ENCODE measurements at regions not wholly inside any gene's neighbourhood (a gene's known extent, or its start where the extent isn't known, plus 50 kb on each side); places are given as distances from the start of the nearest gene placed in this dataset.

DNA sequence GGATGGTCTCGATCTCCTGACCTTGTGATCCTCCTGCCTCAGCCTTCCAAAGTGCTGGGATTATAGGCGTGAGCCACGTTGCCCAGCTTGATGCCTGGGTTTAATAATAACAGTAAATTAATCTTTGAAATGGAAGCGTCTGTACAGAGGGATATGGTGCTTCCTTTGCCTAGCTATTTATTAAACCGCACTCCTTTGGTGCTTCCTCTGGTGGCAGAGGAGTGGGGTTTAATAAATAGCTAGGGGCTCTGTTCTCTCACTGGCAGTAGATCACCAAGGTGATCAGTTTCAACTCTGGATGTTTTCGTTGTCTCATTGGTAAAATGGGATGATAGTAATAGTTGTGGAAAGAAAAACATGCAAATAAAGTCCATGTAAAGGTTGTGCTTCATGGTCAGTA, 1122.5 kb upstream of the WWC1 start (continued):
- TF ChIP-seq, protein P1, sequence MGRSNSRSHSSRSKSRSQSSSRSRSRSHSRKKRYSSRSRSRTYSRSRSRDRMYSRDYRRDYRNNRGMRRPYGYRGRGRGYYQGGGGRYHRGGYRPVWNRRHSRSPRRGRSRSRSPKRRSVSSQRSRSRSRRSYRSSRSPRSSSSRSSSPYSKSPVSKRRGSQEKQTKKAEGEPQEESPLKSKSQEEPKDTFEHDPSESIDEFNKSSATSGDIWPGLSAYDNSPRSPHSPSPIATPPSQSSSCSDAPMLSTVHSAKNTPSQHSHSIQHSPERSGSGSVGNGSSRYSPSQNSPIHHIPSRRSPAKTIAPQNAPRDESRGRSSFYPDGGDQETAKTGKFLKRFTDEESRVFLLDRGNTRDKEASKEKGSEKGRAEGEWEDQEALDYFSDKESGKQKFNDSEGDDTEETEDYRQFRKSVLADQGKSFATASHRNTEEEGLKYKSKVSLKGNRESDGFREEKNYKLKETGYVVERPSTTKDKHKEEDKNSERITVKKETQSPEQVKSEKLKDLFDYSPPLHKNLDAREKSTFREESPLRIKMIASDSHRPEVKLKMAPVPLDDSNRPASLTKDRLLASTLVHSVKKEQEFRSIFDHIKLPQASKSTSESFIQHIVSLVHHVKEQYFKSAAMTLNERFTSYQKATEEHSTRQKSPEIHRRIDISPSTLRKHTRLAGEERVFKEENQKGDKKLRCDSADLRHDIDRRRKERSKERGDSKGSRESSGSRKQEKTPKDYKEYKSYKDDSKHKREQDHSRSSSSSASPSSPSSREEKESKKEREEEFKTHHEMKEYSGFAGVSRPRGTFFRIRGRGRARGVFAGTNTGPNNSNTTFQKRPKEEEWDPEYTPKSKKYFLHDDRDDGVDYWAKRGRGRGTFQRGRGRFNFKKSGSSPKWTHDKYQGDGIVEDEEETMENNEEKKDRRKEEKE (IDR thresholded peaks at IDR 0.05) = no peak
- no peak for TF ChIP-seq RELA (IDR thresholded peaks at IDR 0.05; ENCODE audit: borderline replicate concordance, partially characterized antibody)

DNA sequence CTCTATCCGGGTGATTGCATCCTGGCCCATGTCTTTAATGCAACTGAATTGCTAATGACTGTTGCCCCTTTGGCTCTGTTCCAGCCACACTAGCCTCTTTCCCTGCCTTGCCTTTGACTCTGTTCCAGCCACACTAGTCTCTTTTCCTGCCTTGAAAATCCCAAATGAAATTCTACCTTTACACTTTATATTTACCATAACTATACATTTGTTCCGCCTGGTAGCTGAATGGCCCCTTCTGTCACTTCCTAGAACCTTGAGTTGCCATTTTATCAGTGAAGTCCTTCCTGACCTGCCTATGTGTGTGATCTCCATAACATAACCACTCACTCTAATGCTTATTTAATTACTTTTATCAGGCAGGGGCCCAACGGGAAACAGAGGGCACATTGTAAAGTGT, 1120.4 kb upstream of the WWC1 start:
- SMC1A ChIA-PET (ENCODE audit: uncharacterized antibody, unreplicated experiment) = interaction anchor here (0.8 kb wide), 1 partner anchor 14 kb away, joined by 3 read pairs; no protein-coding TSS in a partner anchor
- POLR2A ChIA-PET = no interaction called here
- TF ChIP-seq MEF2A (IDR thresholded peaks at IDR 0.05; ENCODE audit: insufficient read depth, low read depth, low read length) = no peak
- no peak for TF ChIP-seq IRF4 (IDR thresholded peaks at IDR 0.05; ENCODE audit: low read depth, low read length)
- no peak for TF ChIP-seq RAD51 (IDR thresholded peaks at IDR 0.05)
- no peak for TF ChIP-seq CREB1 (IDR thresholded peaks at IDR 0.05; ENCODE audit: low read depth)
- TF ChIP-seq, protein P2, sequence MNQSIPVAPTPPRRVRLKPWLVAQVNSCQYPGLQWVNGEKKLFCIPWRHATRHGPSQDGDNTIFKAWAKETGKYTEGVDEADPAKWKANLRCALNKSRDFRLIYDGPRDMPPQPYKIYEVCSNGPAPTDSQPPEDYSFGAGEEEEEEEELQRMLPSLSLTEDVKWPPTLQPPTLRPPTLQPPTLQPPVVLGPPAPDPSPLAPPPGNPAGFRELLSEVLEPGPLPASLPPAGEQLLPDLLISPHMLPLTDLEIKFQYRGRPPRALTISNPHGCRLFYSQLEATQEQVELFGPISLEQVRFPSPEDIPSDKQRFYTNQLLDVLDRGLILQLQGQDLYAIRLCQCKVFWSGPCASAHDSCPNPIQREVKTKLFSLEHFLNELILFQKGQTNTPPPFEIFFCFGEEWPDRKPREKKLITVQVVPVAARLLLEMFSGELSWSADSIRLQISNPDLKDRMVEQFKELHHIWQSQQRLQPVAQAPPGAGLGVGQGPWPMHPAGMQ (IDR thresholded peaks at IDR 0.05; ENCODE audit: borderline replicate concordance) = no peak
- TF ChIP-seq, protein P3, sequence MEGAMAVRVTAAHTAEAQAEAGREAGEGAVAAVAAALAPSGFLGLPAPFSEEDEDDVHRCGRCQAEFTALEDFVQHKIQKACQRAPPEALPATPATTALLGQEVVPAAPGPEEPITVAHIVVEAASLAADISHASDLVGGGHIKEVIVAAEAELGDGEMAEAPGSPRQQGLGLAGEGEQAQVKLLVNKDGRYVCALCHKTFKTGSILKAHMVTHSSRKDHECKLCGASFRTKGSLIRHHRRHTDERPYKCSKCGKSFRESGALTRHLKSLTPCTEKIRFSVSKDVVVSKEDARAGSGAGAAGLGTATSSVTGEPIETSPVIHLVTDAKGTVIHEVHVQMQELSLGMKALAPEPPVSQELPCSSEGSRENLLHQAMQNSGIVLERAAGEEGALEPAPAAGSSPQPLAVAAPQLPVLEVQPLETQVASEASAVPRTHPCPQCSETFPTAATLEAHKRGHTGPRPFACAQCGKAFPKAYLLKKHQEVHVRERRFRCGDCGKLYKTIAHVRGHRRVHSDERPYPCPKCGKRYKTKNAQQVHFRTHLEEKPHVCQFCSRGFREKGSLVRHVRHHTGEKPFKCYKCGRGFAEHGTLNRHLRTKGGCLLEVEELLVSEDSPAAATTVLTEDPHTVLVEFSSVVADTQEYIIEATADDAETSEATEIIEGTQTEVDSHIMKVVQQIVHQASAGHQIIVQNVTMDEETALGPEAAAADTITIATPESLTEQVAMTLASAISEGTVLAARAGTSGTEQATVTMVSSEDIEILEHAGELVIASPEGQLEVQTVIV (IDR thresholded peaks at IDR 0.05; ENCODE audit: borderline replicate concordance, partially characterized antibody) = no peak
- TF ChIP-seq CHD4 (IDR thresholded peaks at IDR 0.05) = no peak
- no peak for TF ChIP-seq RUNX3 (IDR thresholded peaks at IDR 0.05; ENCODE audit: low read length)
- no peak for TF ChIP-seq NFXL1 (IDR thresholded peaks at IDR 0.05; ENCODE audit: borderline replicate concordance)
- TF ChIP-seq RBBP5 (conservative IDR thresholded peaks at IDR 0.05) = no peak
- TF ChIP-seq IKZF2 (IDR thresholded peaks at IDR 0.05) = no peak
- TF ChIP-seq SIN3A (IDR thresholded peaks at IDR 0.05; ENCODE audit: low read depth, low read length) = no peak
- TF ChIP-seq SREBF1 (IDR thresholded peaks at IDR 0.05; ENCODE audit: low read length) = no peak
- TF ChIP-seq, protein P4, sequence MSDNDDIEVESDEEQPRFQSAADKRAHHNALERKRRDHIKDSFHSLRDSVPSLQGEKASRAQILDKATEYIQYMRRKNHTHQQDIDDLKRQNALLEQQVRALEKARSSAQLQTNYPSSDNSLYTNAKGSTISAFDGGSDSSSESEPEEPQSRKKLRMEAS (IDR thresholded peaks at IDR 0.05; ENCODE audit: low read depth, low read length) = no peak
- no peak for TF ChIP-seq ZNF384 (IDR thresholded peaks at IDR 0.05; ENCODE audit: borderline replicate concordance, low read depth, low read length)

More for the DNA sequence above, 1120.4 kb upstream of the WWC1 start:
- FAIRE-seq (no peak), ATAC-seq (no peak), DNase-seq (ENCODE audit: low read depth, low spot score) (no peak)
- no TSS peak for BruUV-seq (replicated peaks)
- Histone ChIP-seq H3K36me3 (ENCODE audit: control insufficient read depth in 2 of 2, insufficient read depth in 2 of 2, low read length in 1 of 2) (no peaks in the 10 kb centered on the region), H3K27ac (ENCODE audit: control insufficient read depth, insufficient read depth) (no peak overlapping the region), H3K79me2 (ENCODE audit: control insufficient read depth, insufficient read depth, low read length) (no peaks in the 10 kb centered on the region), H3K4me3 (no peak overlapping the region), H3K9ac (ENCODE audit: control insufficient read depth, insufficient read depth, low read length) (no peak overlapping the region), H3K4me1 (ENCODE audit: control insufficient read depth, insufficient read depth, low read length) (no peaks in the 10 kb centered on the region), H4K20me1 (ENCODE audit: control insufficient read depth, insufficient read depth) (no peaks in the 10 kb centered on the region), H3K9me3 (replicated peaks; ENCODE audit: control insufficient read depth, insufficient read depth, low read length) (no peaks in the 10 kb centered on the region), H2AFZ (ENCODE audit: control insufficient read depth, low read depth, low read length) (no peak overlapping the region), H3K4me2 (ENCODE audit: control insufficient read depth, insufficient read depth) (no peak overlapping the region), H3K27me3 (replicated peaks in 1 of 2; ENCODE audit: control insufficient read depth in 2 of 2, insufficient read depth in 2 of 2, low read length in 1 of 2) (no peaks in the 10 kb centered on the region)
- CTCF ChIA-PET = no interaction called here
- in situ Hi-C loops (cut with MboI) = no loop called here
- intact Hi-C loops (cut with micrococcal nuclease; ENCODE audit: unreplicated experiment) = no loop called here
- RAD21 ChIA-PET (ENCODE audit: unreplicated experiment) = no interaction called here
- WGBS (ENCODE audit: insufficient coverage, insufficient replicate concordance, low lambda C conversion rate, missing lambda C conversion rate) = 11% methylated on average over 3 of the region's 3 CpGs

Data from GM12878 (cell line).